HG03520 (cell line): ENCODE measurements at regions not wholly inside any gene's neighbourhood (a gene's known extent, or its start where the extent isn't known, plus 50 kb on each side); places are given as distances from the start of the nearest gene placed in this dataset.

Experiments used
- ATAC-seq: cut with Tn5 transposase; IDR thresholded peaks from one replicate; pipeline ENCODE4 v1.9.1; 2021; ENCODE audit warnings: mild to moderate bottlenecking, moderate library complexity; ENCODE audit not compliant: unreplicated experiment

DNA sequence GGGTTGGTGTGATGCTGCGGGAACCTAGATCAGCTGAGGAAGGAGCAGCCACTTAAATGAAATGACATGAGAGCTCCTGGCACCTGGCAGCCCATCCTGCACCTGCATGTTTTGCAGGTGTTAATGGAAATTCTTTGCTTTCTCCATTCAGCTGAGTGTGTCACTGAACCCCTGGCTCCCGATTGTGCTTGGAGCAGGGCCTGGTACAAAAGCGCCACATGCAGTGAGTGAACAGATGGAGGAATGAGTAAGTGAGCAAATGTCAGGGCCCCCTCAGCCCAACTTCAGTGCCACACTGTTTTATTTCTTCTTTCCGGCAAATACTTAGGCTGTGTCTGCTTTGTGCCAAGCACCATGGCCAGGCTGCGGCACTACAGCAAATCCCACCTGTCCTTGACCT, 132.2 kb downstream of the ASB7 start:
- ATAC-seq = no peak

DNA sequence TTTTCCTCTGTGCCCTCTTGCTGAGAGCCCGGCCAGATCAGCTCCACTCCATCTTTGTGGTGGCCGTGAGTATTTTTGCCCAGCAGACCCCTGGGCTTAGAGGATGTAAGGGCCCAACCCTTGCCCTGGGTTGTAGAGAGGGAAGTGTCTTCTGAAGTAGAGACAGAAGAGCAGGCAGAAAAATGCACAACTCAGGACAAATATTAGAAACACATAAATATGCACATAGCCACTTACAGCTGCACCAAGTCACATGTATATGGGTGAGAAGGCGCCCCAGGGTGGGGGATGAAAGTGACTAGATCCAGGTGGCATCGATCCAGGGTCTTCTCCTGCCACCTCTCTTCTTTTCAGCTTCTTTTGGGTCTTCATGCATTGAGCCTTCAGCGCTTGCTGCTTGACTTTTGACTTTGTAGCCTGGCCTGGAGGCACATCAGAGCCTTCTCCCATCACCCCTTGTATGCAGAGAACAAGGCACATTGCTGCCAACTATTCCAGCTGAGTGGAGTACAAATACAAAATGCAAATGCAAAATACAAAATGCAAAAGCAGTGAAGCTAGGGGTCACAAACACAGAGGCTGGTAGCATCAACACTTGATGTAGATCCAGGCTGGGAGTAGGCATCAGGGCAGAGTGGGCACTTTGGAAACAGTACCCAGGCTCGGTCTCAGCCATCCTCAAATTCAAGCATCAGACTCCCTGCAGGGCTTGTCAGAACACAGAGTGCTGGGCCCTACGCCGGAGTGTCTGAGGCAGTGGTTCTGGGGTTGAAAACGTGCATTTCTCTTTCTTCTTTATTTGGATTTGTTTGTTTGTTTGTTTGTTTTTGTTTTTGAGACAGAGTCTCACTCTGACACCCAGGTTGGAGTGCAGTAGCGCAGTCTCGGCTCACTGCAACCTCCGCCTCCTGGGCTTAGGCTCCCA, 133.0 kb downstream of the ASB7 start:
- no peak for ATAC-seq

DNA sequence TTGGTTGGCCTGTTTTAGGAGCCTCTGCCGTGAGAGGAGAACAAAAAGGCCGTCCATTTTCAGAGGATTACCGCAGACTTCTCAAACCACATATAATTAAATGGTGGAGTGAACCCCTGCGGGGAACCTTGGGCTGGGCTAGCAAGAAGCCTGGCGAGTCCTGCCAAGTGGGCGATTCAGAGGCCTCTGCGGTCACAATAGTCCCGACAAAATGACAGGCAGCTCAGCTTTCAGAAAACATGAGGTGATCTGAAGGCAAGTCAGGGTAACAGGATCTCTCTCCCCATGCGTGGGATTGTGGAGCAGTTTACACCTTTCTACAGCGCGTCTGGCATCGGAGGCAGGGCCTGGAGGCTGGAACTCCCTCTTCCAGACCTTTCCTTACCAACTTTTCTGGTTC, 134.8 kb downstream of the ASB7 start:
- ATAC-seq = no peak

DNA sequence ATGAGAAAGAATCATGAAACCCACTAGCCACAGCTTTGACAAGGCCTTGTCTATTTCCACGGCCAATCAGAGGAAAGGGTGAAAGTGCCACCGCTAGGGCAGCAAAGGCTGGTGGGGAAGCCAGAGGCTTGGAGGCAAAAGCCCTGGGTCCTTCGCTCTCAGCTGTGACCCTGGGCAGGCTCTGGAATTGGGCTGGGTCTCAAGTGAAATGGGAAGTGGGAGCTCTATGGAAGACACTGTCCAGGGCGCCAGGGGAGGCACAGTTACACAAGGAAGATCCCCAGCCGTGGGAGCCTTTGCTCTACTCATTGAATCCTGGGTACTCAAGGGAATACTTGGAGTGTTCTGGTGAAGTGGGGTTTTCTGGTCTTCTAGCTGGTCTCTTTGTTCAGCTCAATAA, 136.2 kb downstream of the ASB7 start:
- no peak for ATAC-seq

DNA sequence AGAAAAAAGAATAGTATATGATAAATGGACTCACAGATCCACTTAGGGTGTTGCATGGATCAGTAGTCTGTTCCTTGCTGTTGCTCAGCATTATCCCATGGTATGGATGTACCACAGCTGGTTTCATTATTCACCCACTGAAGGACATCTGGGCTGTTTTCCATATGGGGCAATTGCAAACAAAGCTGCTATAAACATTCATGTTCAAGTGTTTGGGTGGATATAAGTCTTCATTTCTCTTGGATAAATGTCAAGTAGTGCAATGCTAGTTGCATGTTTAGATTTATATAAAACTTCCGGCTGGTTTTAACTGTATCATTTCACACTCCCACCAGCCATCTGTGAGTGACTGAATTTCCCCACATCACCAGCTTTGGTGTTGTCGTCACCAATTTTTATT, 137.7 kb downstream of the ASB7 start:
- ATAC-seq = no peak

DNA sequence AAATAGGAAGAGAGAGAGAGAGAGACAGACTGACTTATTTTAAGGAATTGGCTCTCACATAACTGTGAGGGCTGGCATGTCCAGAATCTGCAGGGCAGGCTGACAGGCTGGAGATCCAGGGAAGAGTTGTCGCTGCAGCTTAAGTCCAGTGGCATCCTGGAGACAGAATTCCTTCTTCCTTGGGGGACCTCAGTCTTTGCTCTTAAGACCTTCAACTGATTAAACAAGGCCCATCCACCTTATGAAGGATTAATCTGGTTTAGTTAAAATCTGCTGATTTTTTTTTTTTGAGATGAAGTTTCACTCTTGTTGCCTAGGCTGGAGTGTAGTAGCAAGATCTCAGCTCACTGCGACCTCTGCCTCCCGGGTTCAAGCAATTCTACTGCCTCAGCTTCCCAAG, 128.0 kb upstream of the ALDH1A3 start:
- ATAC-seq = no peak

DNA sequence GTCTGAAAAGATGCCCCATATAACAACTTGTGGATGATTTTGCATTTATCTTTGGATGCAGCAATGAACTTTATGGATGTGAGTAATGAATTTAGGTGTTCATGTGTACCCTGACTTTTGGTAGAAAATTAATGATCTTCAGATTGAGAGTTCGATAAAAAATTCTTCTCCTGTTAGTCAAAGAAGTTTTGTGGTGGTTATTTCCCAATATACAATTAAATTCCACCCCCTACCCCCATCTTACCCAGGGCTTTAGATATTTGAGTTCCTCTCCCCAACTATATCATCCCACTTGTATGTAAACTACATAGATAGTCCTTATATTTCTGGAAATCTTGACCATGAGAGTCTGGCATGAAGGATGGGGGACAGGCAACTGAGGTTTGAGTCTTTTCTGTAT, 126.1 kb upstream of the ALDH1A3 start:
- no peak for ATAC-seq

DNA sequence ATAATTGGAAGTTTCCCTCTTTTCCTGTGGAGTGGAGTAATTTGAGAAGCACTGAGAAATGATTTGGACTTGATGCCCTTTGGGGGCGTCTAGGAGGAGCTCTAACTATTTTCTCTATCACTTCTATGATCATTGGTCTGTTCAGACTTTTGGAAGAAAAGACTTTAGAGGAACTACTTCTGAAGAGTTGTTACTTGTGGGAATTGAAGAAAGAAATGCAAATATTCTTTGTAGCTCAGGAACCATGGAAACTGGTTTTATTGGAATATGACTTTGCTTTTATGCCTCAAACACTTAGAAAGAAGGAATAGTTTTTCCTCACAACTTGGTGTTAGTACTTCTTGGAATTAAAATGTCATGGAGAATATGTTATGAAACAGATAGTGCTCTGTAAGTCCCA, 122.0 kb upstream of the ALDH1A3 start:
- no peak for ATAC-seq

DNA sequence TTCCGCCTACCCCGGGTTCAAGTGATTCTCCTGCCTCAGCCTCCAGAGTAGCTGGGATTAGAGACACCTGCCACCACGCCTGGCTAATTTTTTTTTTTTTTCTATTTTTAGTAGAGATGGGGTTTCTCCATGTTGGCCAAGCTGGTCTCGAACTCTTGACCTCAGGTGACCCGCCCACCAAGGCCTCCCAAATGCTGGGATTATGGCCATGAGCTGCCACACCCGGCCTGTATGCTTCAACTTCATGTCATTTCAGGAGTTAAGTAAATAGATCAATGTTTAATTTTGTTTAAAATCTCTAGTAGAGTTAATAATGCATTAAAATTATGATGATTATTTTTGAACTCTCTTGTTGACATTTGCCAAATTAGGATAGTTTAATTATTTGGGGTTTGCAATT, 121.1 kb upstream of the ALDH1A3 start:
- no peak for ATAC-seq

DNA sequence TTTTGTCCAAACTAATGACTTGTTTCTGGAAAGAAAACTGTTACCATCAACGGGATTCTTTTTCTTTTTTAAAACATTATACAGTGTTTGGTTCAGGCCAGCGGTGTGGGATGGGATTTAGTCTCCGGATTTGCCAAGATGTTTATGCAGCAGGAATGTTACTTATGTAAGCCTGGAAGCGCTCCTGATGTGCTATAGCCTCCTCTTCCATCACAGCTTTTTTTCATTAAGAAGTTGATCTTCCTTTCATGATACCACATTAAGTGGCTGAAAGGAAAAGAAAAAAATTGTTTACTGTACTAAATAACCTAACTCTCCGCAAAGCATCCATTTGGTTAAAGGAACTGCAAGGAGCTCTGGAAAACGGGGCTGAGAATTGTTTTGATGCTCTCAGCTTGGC, 120.5 kb upstream of the ALDH1A3 start:
- no peak for ATAC-seq

DNA sequence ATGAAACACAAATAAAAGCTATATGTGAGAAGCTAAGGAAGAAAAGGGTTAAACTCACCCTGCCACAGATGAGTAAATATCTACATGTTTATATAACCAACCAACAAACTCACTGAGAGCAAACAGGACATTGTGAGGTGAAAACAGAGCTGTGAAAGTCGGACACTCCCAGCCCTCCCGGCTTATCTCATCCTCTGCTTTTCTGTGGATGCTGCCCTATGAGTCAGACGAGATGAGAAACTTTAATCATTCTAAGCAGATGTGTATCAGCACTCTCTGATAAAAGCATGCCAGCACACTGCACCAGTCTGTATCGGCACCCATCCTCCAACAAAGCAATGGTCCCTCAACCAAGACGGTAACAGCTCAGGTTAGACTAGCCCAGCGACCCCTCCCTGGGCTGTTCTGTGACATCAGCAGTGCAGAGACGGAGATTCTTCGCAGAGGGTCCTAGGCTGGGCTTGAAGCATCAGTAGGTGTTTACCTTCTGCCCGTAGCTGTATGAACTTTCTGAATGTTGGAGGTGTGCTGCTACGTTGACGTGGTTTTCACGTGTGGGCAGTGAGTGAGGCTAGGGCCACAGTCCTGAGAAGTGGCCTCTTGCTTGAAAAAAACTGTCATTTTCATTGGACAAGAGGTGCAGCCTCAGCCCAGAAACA, 119.8 kb upstream of the ALDH1A3 start:
- no peak for ATAC-seq

DNA sequence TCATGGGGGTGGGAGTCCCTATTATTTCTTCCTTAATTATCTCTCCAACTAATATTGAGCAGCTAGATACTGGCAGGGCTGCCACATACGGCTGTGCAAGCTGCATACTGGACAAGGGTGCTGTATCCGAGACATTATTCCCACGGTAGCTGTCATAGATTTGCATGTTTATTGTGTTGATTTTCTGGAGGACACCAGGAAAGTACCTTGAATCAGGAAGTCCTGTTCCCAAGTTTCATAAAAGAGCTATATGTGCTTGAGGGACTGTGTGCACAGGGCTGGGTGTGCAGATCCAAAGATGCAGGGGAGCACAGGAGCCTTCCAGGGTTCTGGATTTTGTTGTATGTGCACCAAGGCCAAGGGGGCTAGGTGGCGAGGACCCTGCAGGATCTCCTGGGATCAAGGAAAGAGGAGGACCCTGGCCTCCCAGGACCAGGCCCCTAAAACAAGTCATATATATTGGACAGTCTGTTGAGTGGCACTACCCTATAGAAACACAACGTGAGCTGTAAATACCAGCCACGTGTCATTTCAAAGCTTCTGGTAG, 119.2 kb upstream of the ALDH1A3 start:
- ATAC-seq = no peak

DNA sequence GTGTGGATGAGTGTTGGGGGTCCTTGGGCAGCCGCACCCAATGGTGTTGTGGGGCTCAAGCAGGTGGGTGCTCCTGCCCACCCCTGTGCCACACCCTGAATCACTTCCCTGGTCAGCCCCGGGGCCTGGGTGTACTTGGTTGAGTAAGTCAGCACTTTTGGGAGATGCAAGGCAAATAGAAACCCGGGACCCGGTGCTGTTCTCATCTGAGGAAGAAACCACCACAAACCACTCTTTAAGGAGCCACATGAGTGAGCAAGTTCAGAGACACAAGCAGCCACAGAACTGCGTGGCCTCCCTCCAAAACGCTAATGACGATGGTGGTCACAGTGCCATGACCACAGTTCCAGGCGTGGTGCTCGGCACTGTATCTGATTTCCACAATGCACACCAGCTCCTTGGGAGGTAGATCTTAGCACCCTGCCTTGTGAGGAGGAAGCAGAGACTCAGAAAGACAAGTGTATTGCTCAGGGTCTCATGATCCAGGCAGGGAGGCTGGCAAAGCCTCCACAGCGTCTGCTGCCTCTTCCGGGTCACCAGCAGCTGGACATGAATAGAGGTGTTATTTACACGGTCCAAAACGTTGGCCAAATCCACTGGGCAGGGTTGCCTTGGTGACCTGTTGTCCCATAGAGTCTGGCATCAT, 118.2 kb upstream of the ALDH1A3 start:
- no peak for ATAC-seq

DNA sequence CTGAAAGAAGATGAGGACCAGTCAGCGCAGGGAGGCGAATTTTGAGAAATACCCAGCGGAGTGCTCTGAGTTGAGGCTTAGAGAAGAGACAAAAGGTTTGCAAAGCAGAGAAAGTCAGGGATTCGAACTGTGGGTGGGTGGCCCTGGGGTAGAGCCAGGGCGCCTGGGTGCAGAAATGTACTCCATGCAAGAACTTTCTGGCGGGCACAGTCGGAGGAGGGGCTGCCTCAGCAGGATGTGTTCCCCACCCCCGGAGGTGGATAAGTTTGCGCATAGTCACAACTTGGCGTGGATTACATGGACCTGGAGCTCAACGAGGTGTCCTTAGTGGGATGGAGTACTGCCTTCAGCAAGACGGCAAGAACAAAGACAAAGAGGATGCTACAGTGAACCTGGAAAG, 117.3 kb upstream of the ALDH1A3 start:
- ATAC-seq = no peak

DNA sequence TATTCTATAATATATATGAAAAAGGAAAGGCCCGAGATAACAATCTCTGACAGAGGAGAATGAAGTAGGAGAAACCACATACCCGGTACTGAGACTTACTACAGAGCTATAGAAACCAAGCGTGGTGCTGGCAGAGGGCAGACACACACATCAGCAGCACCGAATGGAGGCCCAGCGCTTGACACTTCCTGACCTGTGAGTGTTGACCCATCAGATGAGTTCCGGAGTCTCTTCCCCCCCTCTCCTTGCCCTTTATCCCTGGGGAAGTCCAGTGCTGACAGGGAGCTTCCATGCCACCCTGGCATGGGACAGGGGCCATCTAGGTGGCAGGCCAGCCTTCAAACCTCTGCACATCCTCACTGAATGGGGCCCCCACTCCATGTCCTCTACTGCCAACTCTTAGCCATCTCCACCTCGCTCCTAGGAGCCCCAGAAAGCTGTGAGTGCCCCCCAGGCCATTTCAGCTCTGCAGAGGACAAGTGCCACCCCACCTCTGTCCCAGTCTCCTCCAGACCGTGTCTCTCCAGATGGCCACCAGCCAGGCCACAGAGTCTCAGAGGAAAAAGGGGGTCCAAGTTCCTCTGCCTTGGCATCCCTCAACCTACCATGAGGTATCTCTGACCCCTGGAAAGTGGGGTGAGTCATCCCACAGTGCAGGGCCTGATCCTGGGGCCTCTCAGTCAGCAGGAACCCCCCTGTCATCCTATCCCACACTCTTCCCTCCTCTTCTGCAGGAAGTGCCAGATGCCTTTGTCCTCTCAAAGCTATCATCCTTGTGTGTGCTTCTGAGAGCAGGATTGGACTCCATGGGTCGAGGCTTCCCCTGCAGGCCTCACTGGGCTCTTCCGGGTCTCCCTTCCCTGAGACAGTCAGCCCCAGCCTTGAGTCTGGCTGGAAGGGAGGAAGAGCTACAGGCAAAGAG, 116.5 kb upstream of the ALDH1A3 start:
- ATAC-seq = no peak

DNA sequence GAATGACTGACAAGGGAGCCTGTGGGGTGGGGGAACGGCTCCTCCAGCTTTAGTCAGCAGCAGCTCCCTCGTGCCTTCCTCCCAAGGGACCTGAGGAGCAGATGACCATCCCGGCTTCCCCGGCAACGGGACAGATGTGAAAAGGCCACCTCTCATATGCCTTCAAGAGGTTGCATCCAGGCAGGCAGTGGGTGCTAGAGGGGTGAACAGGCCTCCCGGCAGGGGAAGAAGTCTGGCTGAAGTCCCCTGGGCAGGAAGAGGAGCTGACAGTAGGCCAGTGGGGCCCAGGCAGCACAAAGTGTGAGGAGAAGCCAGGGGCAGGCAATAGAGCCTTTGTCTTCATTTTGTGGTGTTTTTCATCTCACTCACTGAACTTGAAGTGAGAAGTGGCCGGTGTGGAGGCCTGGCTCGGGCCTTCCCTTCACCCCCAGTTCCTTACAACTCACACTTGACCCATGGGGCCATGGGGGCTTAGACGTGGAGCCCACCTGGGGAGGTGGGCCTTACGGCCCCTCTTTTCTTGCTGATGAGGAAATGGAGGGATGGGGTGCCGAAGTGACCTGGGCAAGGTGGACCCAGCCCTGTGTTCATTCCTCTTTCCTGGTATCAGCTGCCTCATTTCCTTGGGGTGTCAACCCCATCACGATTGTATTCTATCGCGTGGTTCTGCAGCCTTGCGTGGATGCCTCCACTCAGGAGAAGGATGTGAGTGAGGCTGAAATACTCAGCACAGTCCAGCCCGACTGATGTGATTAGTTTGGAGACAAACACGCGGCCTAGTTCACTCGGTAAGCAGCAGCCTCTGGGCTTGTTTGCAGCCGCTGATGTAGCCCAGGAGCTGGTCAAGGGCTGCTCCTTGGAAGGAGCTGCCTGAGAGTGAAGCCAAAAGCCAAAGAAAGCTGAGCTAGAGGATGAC, 115.5 kb upstream of the ALDH1A3 start:
- ATAC-seq = no peak

DNA sequence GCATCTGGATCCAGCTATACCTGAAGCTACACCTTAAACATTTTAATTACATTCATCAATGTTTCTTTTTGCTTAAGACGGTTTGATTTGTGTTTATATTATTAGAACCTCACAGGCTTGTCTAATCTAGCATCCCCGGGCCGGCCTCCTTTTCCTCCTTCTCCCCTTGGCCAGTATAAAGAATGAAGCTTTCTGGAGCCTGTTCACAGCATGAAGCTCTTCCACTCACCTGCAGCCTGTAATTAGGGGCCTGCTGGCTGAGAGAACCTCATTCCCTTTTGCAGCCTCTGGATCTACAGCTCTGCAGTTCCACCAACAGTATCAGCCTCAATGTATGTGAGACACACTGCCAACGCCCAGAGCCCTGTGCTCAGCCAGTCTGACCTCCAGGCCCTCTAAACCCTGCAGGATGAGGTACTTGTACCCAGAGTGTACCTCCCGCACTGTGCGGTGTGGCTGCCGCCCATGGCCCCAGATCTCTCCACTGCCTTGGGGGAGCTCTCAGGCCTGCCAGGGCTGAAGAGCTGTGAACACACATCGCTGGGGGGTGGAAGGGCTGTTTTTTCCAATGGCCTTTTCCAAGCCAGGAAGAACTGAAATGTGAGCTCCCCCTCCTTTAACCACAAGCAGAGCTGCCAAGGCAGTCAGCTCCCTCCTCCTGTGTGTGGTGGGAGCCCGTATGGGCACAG, 114.7 kb upstream of the ALDH1A3 start:
- ATAC-seq = no peak

DNA sequence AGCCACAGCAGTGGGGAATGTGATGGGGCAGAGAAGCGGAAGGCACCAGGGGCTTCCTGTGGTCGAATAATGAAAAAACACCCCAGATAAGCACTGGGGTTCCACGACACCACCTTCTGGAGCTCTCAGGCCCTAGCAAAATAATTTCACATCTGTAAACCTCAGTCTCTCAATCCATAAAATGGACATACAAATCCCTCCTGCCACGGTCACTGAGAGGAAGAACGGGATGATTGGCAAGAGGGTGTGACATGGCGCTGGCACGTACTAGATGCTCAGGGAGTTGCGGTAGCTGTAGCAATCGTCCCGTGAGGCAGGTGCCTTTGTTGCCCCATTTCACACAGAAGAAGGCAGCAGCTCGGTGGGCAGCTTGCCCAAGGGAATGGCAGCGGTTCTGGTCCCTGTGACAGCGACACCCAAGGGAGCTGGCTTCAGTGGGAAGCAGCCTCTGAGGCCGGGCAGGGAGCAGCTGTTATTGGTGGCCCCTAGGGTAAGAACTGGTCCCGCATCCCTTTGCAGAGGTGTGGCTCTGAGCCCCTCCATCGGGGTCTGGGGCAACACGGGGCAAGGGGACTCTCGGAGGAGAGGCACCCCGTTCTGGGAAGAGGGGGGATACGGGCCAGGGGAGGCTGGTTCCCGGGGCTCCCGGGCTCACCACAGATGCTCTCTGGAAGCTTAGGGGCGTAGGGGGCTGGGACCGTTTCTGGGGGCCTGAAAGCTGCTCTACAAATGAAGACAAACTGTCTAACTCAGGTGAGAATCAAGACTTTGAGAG, 114.0 kb upstream of the ALDH1A3 start:
- ATAC-seq = no peak
